OCI-LY3 (cell line): ENCODE measurements at regions not wholly inside any gene's neighbourhood (a gene's known extent, or its start where the extent isn't known, plus 50 kb on each side); places are given as distances from the start of the nearest gene placed in this dataset.

Experiments used
- H2AFZ ChIP-seq: fragments of 200-600, 300-600 bp; shearing (Covaris generic); 2 replicates; pipeline ENCODE4 v1.6.0; 2014; ENCODE audit warnings: antibody characterized with exemption, low read depth, low read length
- H3K27ac ChIP-seq: fragments of 200-600, 300-600 bp; sonication (generic); 2 replicates; pipeline ENCODE4 v1.5.1; 2014; ENCODE audit warnings: mild to moderate bottlenecking, low read length, moderate library complexity, mixed read lengths
- H3K27me3 ChIP-seq: fragments of 200-600, 300-600 bp; sonication (generic); 2 replicates; pipeline ENCODE4 v1.6.1; 2014; ENCODE audit warnings: low read depth, low read length, mixed read lengths
- H3K36me3 ChIP-seq: fragments of 200-600, 300-600 bp; sonication (generic); replicated peaks from 2 replicates; pipeline ENCODE3; 2014; ENCODE audit warnings: low read depth, low read length, mixed read lengths
- H3K4me1 ChIP-seq: fragments of 300-600, 200-600 bp; sonication (generic); 2 replicates; pipeline ENCODE4 v1.6.1; 2014; ENCODE audit warnings: low read length, mixed read lengths
- H3K4me2 ChIP-seq: fragments of 200-600, 300-600 bp; sonication (generic); 2 replicates; pipeline ENCODE4 v1.6.1; 2014; ENCODE audit warnings: low read length, mixed read lengths
- H3K4me3 ChIP-seq: fragments of 300-600, 200-600 bp; sonication (generic); 2 replicates; pipeline ENCODE4 v1.5.1; 2014; ENCODE audit warnings: antibody characterized with exemption, mild to moderate bottlenecking, low read length, moderate library complexity
- H3K79me2 ChIP-seq: fragments of 300-600, 200-600 bp; shearing (Covaris generic); 2 replicates; pipeline ENCODE4 v1.6.1; 2014; ENCODE audit warnings: mild to moderate bottlenecking, low read length, mixed read lengths
- H3K9ac ChIP-seq: fragments of 300-600, 200-600 bp; shearing (Covaris generic); 2 replicates; pipeline ENCODE4 v1.6.0; 2014; ENCODE audit warnings: mild to moderate bottlenecking, low read length, moderate library complexity
- H3K9me3 ChIP-seq: fragments of 200-600, 300-600 bp; shearing (Covaris generic); 2 replicates; pipeline ENCODE4 v1.6.1; 2014; ENCODE audit warnings: low read length, mixed read lengths; ENCODE audit not compliant: insufficient read depth
- H4K20me1 ChIP-seq: fragments of 200-600, 300-600 bp; sonication (generic); 2 replicates; pipeline ENCODE4 v1.6.1; 2016; ENCODE audit warnings: low read length, mixed read lengths; ENCODE audit not compliant: insufficient read depth
- CTCF ChIP-seq: fragments of 200-600, 300-600 bp; sonication (generic); IDR thresholded peaks from 2 replicates; pipeline ENCODE4 v1.5.1; 2014; ENCODE audit warnings: antibody characterized with exemption, low read length, low read depth
- EZH2phosphoT487 ChIP-seq: fragments of 200-600 bp; shearing (Covaris generic); IDR thresholded peaks from 2 replicates; pipeline ENCODE4 v1.6.1; 2018; ENCODE audit warnings: antibody characterized with exemption, mixed run types, low read depth

GRCh38 chr16:86364653-86365380, 145.5 kb upstream of the FOXF1 start:
- H3K9me3 ChIP-seq, result no peaks in the 10 kb centered on the region
- no peak overlapping the region for H3K27ac ChIP-seq
- no peak overlapping the region for H3K4me3 ChIP-seq
- H3K9ac ChIP-seq, result no peak overlapping the region
- H4K20me1 ChIP-seq, result no peaks in the 10 kb centered on the region
- H2AFZ ChIP-seq, result no peak overlapping the region
- no peaks in the 10 kb centered on the region for H3K79me2 ChIP-seq
- no peaks in the 10 kb centered on the region for H3K4me1 ChIP-seq
- H3K36me3 ChIP-seq, result no peaks in the 10 kb centered on the region
- H3K4me2 ChIP-seq, result no peak overlapping the region
- TF ChIP-seq CTCF (no peak), EZH2phosphoT487 (no peak)
- H3K27me3 ChIP-seq, result peaks cover 46% of the 10 kb centered on the region

GRCh38 chr16:86365513-86366273, 144.6 kb upstream of the FOXF1 start:
- H3K9me3 ChIP-seq, result no peaks in the 10 kb centered on the region
- no peak overlapping the region for H2AFZ ChIP-seq
- H4K20me1 ChIP-seq, result no peaks in the 10 kb centered on the region
- TF ChIP-seq EZH2phosphoT487, result no peak
- no peaks in the 10 kb centered on the region for H3K36me3 ChIP-seq
- H3K27me3 ChIP-seq, result peaks cover 46% of the 10 kb centered on the region
- no peaks in the 10 kb centered on the region for H3K79me2 ChIP-seq
- no peak overlapping the region for H3K9ac ChIP-seq
- no peak overlapping the region for H3K4me3 ChIP-seq
- no peak overlapping the region for H3K4me2 ChIP-seq
- H3K4me1 ChIP-seq, result no peaks in the 10 kb centered on the region
- H3K27ac ChIP-seq, result no peak overlapping the region

GRCh38 chr16:86366481-86366880, 143.8 kb upstream of the FOXF1 start:
- no peaks in the 10 kb centered on the region for H3K4me1 ChIP-seq
- no peak overlapping the region for H3K4me2 ChIP-seq
- peaks cover 46% of the 10 kb centered on the region for H3K27me3 ChIP-seq
- no peaks in the 10 kb centered on the region for H3K9me3 ChIP-seq
- H3K27ac ChIP-seq, result no peak overlapping the region
- TF ChIP-seq EZH2phosphoT487 (no peak), CTCF (no peak)
- H3K36me3 ChIP-seq, result no peaks in the 10 kb centered on the region
- no peaks in the 10 kb centered on the region for H4K20me1 ChIP-seq
- H3K9ac ChIP-seq, result no peak overlapping the region
- no peak overlapping the region for H2AFZ ChIP-seq
- no peak overlapping the region for H3K4me3 ChIP-seq
- no peaks in the 10 kb centered on the region for H3K79me2 ChIP-seq

- no peak overlapping the region for H3K4me3 ChIP-seq
- H2AFZ ChIP-seq, result no peak overlapping the region
- TF ChIP-seq EZH2phosphoT487, result no peak
- no peak for TF ChIP-seq CTCF
- H3K4me1 ChIP-seq, result no peaks in the 10 kb centered on the region
- H3K27me3 ChIP-seq, result peaks cover 44% of the 10 kb centered on the region
- H3K9me3 ChIP-seq, result no peaks in the 10 kb centered on the region
- H3K27ac ChIP-seq, result no peak overlapping the region
- H3K9ac ChIP-seq, result no peak overlapping the region
- H3K4me2 ChIP-seq, result no peak overlapping the region
- no peaks in the 10 kb centered on the region for H3K36me3 ChIP-seq
- H3K79me2 ChIP-seq, result no peaks in the 10 kb centered on the region
- H4K20me1 ChIP-seq, result no peaks in the 10 kb centered on the region
Measured at GRCh38 chr16:86367291-86368072, 142.8 kb upstream of the FOXF1 start.
